NT2/D1 (cell line): ENCODE measurements at regions not wholly inside any gene's neighbourhood (a gene's known extent, or its start where the extent isn't known, plus 50 kb on each side); places are given as distances from the start of the nearest gene placed in this dataset.

Experiments
- DNase-seq: peaks from one replicate; pipeline ENCODE4 v3.0.0-alpha.2; 2011; ENCODE audit warnings: low read depth, low spot score
- H3K27me3 ChIP-seq: 2 replicates; pipeline ENCODE4 v1.6.0; 2011; ENCODE audit warnings: mild to moderate bottlenecking; ENCODE audit not compliant: insufficient read length, insufficient read depth
- H3K36me3 ChIP-seq: 2 replicates; pipeline ENCODE4 v1.6.1; 2011; ENCODE audit warnings: mild to moderate bottlenecking, low read length, mixed read lengths; ENCODE audit not compliant: insufficient read depth, insufficient read length
- H3K4me1 ChIP-seq: 2 replicates; pipeline ENCODE4 v1.5.1; 2011; ENCODE audit not compliant: insufficient read depth, insufficient read length
- H3K4me3 ChIP-seq: 2 replicates; pipeline ENCODE4 v1.5.1; 2011; ENCODE audit warnings: low read depth; ENCODE audit not compliant: insufficient read length
- H3K9ac ChIP-seq: 2 replicates; pipeline ENCODE4 v1.6.0; 2011; ENCODE audit warnings: low read depth; ENCODE audit not compliant: insufficient read length
- H3K9me3 ChIP-seq: 2 replicates; pipeline ENCODE4 v1.5.1; 2011; ENCODE audit warnings: mild to moderate bottlenecking, low read length; ENCODE audit not compliant: insufficient read depth
- SUZ12 ChIP-seq: IDR thresholded peaks from 2 replicates; pipeline ENCODE4 v1.6.1; 2011; ENCODE audit not compliant: insufficient read length, insufficient read depth; ENCODE audit errors: extremely low read depth
- YY1 ChIP-seq: IDR thresholded peaks from 2 replicates; pipeline ENCODE4 v1.6.1; 2011; ENCODE audit not compliant: insufficient read length, insufficient read depth
- ZNF274 ChIP-seq: IDR thresholded peaks from 2 replicates; pipeline ENCODE4 v1.6.1; 2011; ENCODE audit warnings: mild to moderate bottlenecking, low read depth, low read length

DNA sequence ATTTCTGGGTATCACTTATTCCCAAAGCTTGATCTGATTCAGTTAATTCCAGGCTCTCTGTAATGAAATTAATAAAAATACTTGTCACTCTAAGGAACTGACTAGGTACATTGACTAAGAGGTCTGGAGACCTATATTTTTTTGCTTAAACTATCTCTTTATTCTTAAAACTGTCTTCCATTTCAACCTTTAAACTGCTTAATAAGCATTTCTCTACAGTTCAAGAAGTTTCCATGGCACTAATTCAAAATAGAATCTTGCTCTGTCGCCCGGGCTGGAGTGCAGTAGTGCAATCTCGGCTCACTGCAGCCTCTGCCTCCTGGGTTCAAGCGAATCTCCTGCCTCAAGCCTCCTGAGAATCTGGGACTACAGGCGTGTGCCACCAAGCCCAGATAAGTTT lies 117.4 kb downstream of the MTPAP start:
- DNase-seq, result no peak
- no peak overlapping the region for H3K9ac ChIP-seq
- no peaks in the 10 kb centered on the region for H3K36me3 ChIP-seq
- TF ChIP-seq SUZ12 (no peak), ZNF274 (no peak), YY1 (no peak)
- no peaks in the 10 kb centered on the region for H3K4me1 ChIP-seq
- no peaks in the 10 kb centered on the region for H3K27me3 ChIP-seq
- H3K4me3 ChIP-seq, result no peak overlapping the region
- H3K9me3 ChIP-seq, result no peaks in the 10 kb centered on the region

DNA sequence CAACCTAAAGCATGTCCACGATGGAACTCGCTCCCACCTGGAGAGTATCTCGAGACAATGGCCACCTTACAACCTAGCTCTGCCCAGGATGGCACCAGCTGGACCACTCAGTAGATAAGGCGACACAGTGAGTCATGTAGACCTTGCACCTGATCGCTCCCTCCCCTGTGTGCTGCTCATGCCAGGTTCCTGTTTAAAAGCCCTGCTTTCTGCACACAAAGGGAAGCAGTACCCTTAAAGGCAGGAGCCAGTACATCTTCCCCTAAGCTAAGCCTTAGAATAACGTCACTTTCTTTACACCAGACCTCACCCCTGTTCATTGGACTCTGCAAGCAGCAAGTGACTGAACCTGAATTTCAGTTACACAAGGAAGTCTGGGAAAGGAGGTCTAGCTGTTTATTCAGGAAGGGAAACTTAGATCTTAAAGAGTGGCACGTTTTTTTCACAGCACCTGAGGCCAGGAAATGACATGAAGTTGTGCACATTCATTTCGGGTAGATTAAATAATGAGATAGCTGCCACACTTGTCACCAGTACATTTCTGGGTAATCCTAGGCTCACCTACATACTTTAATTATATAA lies 117.9 kb downstream of the MTPAP start:
- Histone ChIP-seq H3K27me3 (no peaks in the 10 kb centered on the region), H3K9me3 (no peaks in the 10 kb centered on the region), H3K4me3 (no peak overlapping the region), H3K36me3 (no peaks in the 10 kb centered on the region), H3K4me1 (no peaks in the 10 kb centered on the region), H3K9ac (no peak overlapping the region)
- no peak for DNase-seq
- TF ChIP-seq SUZ12 (no peak), ZNF274 (no peak), YY1 (no peak)

DNA sequence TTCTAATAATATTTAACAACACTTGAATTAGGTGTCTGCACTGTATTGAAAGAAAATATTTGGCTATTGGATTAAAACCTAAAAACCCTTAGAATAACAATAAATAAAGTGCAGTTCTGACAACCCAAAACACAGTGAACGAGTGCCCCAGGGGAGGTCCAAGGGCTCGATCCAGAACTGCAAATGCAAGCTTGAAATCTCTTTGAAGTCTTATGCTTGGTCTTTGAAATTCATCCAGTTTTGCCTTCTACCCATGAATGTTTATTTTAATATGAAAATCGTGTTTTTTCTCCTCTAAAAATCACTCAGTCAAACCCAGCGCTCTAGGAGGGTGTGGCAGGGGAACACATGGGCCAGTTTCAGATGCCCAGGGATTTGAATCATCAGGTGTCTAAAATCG lies 119.5 kb downstream of the MTPAP start:
- no peaks in the 10 kb centered on the region for H3K4me1 ChIP-seq
- no peaks in the 10 kb centered on the region for H3K27me3 ChIP-seq

DNA sequence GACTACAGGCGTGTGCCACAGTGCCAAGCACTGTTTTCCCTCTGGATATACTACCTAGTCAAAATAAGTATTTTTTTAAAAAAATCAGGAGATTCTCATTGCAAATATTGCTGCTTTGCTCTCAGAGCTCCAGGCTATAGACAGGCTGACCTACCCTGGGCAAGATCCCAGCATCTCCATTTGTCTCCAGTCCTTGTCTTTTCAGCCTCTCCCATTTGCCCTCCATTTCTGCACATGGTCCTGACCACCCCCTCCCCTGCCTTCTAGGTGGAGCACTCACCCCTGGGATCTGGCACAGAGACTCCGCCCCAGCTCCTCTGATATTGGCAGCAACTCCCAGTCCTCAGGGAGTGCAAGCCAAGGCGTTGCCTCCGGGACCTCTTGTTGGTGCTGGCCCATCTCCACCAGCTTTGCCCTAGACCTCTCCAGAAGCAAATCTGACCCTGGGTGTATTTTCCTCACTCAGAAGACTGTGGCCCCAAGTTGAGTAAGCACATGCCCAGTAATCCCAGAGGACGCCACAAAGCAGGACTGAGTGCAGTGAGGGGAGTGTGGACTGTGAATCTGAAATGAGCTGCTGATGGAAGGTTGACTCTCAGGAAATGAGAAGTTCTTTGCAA lies 120.6 kb downstream of the MTPAP start:
- Histone ChIP-seq H3K4me3 (no peak overlapping the region), H3K4me1 (no peaks in the 10 kb centered on the region)
- TF ChIP-seq YY1 (no peak), SUZ12 (no peak), ZNF274 (no peak)

More for the DNA sequence above, 119.5 kb downstream of the MTPAP start:
- Histone ChIP-seq H3K4me3 (no peak overlapping the region), H3K9ac (no peak overlapping the region), H3K36me3 (no peaks in the 10 kb centered on the region), H3K9me3 (no peaks in the 10 kb centered on the region)
- DNase-seq, result no peak
- TF ChIP-seq YY1, result no peak
- TF ChIP-seq SUZ12, result no peak
- no peak for TF ChIP-seq ZNF274

DNA sequence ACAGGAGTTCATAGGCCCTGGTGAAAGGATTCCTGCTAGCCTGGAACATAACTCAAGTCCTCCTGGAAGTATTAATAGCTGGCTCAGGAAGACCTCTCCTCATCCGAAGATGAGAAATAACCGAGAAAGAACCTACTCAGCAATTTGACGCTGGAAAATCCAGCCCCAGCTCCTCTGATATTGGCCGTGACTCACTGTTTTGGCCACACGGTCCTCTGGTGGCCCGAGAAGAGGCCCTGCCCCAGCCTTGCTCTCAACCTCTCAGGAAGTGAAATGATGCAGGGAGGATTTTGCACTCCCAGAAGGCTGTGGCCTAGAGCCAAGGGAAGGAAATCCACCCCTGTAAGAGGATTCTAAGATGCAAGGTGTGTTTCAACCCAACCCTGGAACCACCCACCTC lies 121.6 kb downstream of the MTPAP start:
- H3K9me3 ChIP-seq, result no peaks in the 10 kb centered on the region
- no peak for TF ChIP-seq ZNF274
- no peaks in the 10 kb centered on the region for H3K27me3 ChIP-seq
- H3K4me1 ChIP-seq, result no peaks in the 10 kb centered on the region
- H3K9ac ChIP-seq, result no peak overlapping the region
- H3K4me3 ChIP-seq, result no peak overlapping the region
- H3K36me3 ChIP-seq, result no peaks in the 10 kb centered on the region
- DNase-seq, result no peak

More for the DNA sequence above, 120.6 kb downstream of the MTPAP start:
- Histone ChIP-seq H3K27me3 (no peaks in the 10 kb centered on the region), H3K9ac (no peak overlapping the region), H3K9me3 (no peaks in the 10 kb centered on the region), H3K36me3 (no peaks in the 10 kb centered on the region)
- DNase-seq, result no peak

DNA sequence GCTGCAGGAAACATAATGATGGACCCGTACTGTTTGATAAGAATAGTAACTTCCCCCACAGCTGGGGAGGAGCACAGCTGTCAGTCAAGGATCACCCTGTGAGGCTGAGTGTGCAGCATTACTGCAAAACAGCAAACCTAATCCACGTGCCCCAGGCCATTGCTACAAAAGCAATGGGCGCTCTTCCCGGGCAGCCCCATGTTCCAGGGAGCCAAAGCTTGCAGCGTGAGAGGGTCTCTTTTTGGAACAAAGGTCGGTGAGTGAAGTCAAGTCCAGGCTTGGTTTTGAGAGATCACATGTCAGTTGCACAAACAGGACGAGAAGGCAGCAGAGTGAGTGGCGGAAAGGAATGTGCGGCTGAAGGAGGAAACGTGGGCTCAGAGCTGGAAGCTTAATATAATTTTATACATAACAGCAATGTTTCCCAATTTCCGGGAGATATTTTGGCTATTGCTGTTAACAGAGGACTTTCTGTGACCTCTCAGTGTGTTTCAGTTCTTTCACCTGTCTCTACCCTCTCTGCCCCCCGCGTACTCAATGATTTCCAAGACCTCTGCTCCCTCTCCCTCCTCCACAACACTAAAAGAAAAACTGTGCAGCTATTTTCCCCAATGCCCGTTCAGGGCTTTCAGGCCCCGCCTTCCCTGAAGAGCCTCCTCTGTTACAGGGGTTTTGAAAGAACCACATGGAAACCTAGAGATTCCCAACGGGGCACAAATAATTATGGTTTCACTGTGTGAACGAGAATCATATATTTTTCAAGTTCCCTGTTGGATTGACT lies 128.9 kb downstream of the MTPAP start:
- DNase-seq, result no peak
- H3K27me3 ChIP-seq, result no peaks in the 10 kb centered on the region
- TF ChIP-seq SUZ12 (no peak), YY1 (no peak), ZNF274 (no peak)
- H3K9me3 ChIP-seq, result peaks cover 6% of the 10 kb centered on the region; the same call in 1 of the 2 replicates
- H3K4me3 ChIP-seq, result no peak overlapping the region
- H3K36me3 ChIP-seq, result no peaks in the 10 kb centered on the region
- no peak overlapping the region for H3K9ac ChIP-seq
- no peaks in the 10 kb centered on the region for H3K4me1 ChIP-seq

DNA sequence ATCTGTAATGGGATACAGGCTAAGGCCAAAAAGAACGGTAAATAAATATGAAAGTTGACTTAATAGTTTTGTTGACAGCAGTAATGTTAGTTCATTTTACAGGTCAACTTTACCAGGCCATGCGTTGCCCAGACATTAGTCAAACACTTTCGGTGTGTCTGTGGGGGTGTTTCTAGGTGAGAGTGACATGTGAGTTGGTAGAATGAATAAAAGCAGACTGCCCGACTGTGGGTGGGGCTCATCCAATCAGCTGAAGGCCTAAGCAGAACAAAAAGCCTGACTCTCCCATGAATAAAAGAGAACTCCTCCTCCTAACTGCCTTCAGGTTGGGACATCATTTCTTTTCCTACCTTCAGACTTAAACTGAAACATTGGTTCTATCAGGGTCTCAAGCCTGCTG lies 132.3 kb downstream of the MTPAP start:
- Histone ChIP-seq H3K9ac (no peak overlapping the region), H3K36me3 (no peaks in the 10 kb centered on the region), H3K27me3 (no peaks in the 10 kb centered on the region), H3K9me3 (peaks cover 6% of the 10 kb centered on the region; the same call in 1 of the 2 replicates), H3K4me3 (no peak overlapping the region), H3K4me1 (no peaks in the 10 kb centered on the region)
- TF ChIP-seq SUZ12 (no peak), YY1 (no peak), ZNF274 (no peak)
- DNase-seq, result no peak
